D721Med (cell line): ENCODE measurements at regions not wholly inside any gene's neighbourhood (a gene's known extent, or its start where the extent isn't known, plus 50 kb on each side); places are given as distances from the start of the nearest gene placed in this dataset.
"Not testable (repeated sequence)": the region's sequence is repeated elsewhere in the genome, so short reads cannot be mapped to it uniquely, and the experiment has no call there.

Experiments used
- DNase-seq: peaks from one replicate; pipeline ENCODE4 v3.0.0; 2011; ENCODE audit warnings: low spot score; ENCODE audit not compliant: insufficient read length
- FAIRE-seq: peaks from 2 replicates; lab custom pipeline; 2011; peaks lifted over from hg19 to GRCh38; lab: Jason Lieb, UNC
- TF ChIP-seq, protein P1 (sequence below): IDR thresholded peaks from 2 replicates; pipeline ENCODE4 v1.5.1; 2012; ENCODE audit warnings: mild to moderate bottlenecking, control low read depth; ENCODE audit not compliant: insufficient read depth; ENCODE audit errors: missing control alignments

DNA sequence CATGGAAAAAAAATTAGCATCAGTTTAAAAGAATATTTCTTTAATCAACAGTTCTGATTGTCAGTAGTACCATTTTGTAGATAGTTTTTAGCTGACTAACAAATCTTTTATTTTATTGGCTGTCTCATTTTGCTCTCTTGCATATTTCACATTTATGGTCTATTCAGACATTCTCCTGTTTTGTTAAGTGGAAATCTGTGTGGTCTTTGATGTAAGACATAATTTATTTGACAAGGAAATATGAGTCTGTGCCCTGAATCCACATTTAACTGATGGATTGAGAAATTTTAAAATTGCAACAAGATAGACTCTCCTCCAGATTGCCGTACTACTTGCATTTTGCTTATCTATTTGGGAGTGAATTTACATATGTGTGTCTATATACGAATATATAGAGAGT lies 96.3 kb upstream of the ATP5MC3 start:
- FAIRE-seq (no peak), DNase-seq (no peak)
- TF ChIP-seq, protein P1, sequence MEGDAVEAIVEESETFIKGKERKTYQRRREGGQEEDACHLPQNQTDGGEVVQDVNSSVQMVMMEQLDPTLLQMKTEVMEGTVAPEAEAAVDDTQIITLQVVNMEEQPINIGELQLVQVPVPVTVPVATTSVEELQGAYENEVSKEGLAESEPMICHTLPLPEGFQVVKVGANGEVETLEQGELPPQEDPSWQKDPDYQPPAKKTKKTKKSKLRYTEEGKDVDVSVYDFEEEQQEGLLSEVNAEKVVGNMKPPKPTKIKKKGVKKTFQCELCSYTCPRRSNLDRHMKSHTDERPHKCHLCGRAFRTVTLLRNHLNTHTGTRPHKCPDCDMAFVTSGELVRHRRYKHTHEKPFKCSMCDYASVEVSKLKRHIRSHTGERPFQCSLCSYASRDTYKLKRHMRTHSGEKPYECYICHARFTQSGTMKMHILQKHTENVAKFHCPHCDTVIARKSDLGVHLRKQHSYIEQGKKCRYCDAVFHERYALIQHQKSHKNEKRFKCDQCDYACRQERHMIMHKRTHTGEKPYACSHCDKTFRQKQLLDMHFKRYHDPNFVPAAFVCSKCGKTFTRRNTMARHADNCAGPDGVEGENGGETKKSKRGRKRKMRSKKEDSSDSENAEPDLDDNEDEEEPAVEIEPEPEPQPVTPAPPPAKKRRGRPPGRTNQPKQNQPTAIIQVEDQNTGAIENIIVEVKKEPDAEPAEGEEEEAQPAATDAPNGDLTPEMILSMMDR = no peak

DNA sequence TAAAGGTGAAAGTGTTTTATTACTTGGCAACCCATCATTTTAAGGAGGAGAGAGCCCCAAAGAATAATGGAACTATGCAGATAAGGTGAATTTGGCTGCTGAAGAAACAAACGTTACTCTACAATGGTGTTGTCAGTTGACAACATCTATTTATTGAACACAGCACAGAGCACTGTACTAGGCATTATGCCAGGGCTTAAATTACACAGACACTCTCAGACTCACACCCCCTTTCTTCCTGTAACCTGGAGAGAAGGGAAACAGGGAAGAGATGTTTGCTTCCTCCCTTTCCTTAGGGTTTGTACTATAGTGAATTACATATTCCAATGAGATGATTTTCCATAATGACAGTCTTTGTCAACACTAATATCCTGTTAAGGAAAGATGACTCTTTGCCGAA lies 94.0 kb upstream of the ATP5MC3 start:
- TF ChIP-seq, protein P1 = no peak
- no peak for FAIRE-seq

DNA sequence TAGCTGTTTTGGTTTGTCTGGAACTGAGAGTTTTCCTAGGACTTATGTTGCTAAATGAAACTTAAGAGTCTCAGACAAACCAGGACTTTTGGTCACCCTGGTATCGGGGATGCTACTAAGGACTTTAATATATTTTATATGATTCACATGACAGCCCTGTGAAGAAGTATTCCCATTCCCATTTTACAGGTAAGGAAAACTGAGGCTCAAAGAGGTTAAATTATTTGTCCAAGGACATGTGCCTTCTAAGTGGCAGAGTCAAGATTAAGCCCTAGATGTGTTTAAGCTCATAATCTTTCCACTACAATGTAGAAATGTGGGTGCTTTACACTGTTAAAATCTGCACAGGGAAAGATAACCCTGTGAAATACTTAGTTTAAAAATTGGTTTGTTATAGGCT lies 77.7 kb upstream of the ATP5MC3 start:
- FAIRE-seq (no peak), DNase-seq (no peak)
- TF ChIP-seq, protein P1 = no peak

More for the DNA sequence above, 94.0 kb upstream of the ATP5MC3 start:
- DNase-seq = no peak

DNA sequence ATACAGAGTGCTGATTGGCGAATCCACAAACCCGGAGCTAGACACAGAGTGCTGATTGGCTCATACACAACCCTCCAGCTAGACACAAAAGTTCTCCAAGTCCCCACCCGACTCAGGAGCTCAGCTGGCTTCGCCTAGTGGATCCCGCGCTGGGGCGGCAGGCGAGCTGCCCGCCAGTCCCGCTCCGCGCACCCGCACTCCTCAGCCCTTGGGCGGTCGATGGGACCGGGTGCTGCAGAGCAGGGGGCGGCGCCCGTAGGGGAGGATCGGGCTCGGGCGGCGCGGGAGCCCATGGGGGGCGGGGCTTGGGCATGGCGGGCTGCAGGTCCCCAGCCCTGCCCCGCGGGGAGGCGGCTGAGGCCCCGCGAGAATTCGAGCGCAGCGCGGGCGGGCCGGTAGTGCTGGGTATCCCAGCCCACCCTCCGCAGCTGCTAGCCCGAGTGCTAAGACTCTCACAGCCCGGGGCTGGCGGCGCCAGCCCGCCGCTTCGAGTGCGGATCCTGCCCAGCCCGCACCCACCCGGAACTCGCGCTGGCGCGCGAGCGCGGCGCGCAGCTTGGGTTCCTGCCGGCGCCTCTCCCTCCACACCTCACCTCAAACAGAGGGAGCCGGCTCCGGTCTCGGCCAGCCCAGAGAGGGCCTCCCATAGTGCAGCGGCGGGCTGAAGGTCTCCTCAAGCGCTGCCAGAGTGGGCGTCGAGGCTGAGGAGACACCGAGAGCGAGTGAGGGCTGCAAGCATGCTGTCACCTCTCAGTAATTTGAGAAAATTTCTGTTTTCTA lies 75.5 kb upstream of the ATP5MC3 start:
- TF ChIP-seq, protein P1 = no peak
- FAIRE-seq = no peak
- DNase-seq = no peak

DNA sequence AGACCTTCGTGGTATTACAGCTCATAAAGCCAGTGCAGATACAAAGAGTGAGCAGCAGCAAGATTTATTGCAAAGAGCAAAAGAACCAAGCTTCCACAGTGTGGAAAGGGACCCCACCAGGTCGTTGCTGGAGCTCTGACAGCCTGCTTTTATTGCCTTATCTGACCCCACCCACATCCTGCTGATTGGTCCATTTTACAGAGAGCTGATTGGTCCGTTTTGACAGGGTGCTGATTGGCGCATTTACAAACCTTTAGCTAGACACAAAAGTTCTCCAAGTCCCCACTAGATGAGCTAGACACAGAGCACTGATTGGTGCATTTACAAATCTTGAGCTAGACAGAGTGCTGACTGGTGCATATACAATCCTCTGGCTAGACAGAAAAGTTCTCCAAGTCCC lies 74.9 kb upstream of the ATP5MC3 start:
- not testable (repeated sequence) for FAIRE-seq, DNase-seq

DNA sequence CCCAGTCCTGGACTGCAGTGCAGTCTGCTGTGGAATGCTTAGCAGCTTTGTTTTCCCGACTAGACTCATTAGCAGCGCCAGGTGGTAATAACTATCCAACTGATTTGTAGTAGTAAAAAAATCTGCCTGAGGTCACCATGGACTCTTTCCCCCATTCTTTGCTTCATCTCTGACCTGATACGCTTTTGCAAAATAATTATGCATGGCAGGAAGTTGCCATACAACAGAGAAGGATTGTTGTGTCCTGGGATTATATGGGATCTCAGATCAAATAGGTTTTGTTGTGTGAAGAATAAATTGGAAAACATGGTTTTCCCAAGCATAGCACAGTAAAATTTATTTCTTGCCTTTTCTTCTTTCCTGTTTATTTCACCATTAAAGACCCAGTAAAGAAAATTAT lies 72.4 kb upstream of the ATP5MC3 start:
- FAIRE-seq (no peak), DNase-seq (no peak)
- TF ChIP-seq, protein P1 = no peak

DNA sequence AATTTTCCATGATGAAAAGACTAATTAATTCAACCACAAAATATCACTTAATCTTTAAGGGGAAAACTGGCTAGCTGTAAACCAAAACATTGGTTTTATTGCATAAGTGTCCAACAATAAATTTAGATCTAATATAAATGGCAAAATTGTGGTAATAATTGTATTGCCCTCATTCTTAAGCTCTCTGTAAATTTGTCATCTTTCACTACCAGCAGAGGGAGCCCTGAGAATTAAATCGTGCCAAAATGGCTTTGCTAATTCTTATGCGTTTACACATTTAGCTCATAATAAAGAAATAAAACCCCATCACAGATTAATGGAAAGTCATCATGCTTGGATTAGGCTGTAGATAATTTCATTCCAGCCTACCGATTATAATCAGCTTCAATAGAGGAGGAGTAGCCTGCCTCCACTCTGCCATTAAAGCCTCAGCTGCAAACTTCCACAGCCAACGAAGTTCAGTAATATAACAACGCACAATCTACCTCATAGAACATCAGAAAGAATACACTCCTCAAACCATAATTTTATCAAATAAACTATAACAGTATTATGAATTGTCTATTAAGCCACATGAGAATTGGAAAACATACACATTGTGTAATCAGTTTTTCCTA lies 70.0 kb upstream of the ATP5MC3 start:
- no peak for DNase-seq
- TF ChIP-seq, protein P1 = peak; percentile 80
- FAIRE-seq = no peak
